GM23338 (cell line): ENCODE measurements at regions not wholly inside any gene's neighbourhood (a gene's known extent, or its start where the extent isn't known, plus 50 kb on each side); places are given as distances from the start of the nearest gene placed in this dataset.
A peak's percentile ranks its signal among the peaks of the same experiment; 100 is the strongest.
"Not testable (repeated sequence)": the region's sequence is repeated elsewhere in the genome, so short reads cannot be mapped to it uniquely, and the experiment has no call there.

Experiments
- ATAC-seq: fragments of 200-7000 bp; cut with Tn5 transposase; 3 replicates; pipeline ENCODE4 v1.9.1; 2020
- DNase-seq: peaks from one replicate; pipeline ENCODE4 v3.0.0-alpha.2; 2015; ENCODE audit warnings: low spot score
- H2AFZ ChIP-seq: fragments of 200-600 bp; sonication (generic); 2 replicates; pipeline ENCODE4 v1.8.0; 2016; ENCODE audit warnings: antibody characterized with exemption, mild to moderate bottlenecking, moderate library complexity
- H3F3A ChIP-seq: fragments of 200-600 bp; sonication (generic); replicated peaks from 2 replicates; pipeline ENCODE4 v1.8.0; 2017; ENCODE audit warnings: antibody characterized with exemption, mixed run types, low read depth
- H3K27ac ChIP-seq: fragments of 200-600 bp; sonication (generic); 2 replicates; pipeline ENCODE4 v1.6.1; 2016; ENCODE audit warnings: low read depth
- H3K27me3 ChIP-seq: fragments of 200-600 bp; sonication (generic); 2 replicates; pipeline ENCODE4 v1.8.0; 2016; ENCODE audit warnings: mild to moderate bottlenecking, mixed run types, moderate library complexity; ENCODE audit not compliant: insufficient read depth
- H3K36me3 ChIP-seq: fragments of 200-600 bp; sonication (generic); 2 replicates; pipeline ENCODE4 v1.8.0; 2016; ENCODE audit warnings: mild to moderate bottlenecking; ENCODE audit not compliant: insufficient read depth
- H3K4me1 ChIP-seq: fragments of 200-600 bp; sonication (generic); 2 replicates; pipeline ENCODE4 v1.8.0; 2016; ENCODE audit warnings: mild to moderate bottlenecking, moderate library complexity; ENCODE audit not compliant: insufficient read depth
- H3K4me2 ChIP-seq: fragments of 200-600 bp; sonication (generic); 2 replicates; pipeline ENCODE4 v1.7.1; 2017; ENCODE audit warnings: mixed run types
- H3K4me3 ChIP-seq: fragments of 200-600 bp; sonication (generic); 2 replicates; pipeline ENCODE4 v1.6.1; 2016; ENCODE audit warnings: mixed run types
- H3K79me2 ChIP-seq: fragments of 200-600 bp; sonication (generic); replicated peaks from 2 replicates; pipeline ENCODE4 v1.8.0; 2017; ENCODE audit warnings: mild to moderate bottlenecking; ENCODE audit not compliant: insufficient read depth
- H3K9me2 ChIP-seq: fragments of 200-600 bp; sonication (generic); 2 replicates; pipeline ENCODE4 v1.8.0; 2017; ENCODE audit not compliant: insufficient read depth
- H4K20me1 ChIP-seq: fragments of 200-600 bp; sonication (generic); replicated peaks from 2 replicates; pipeline ENCODE4 v1.8.0; 2017; ENCODE audit warnings: mild to moderate bottlenecking; ENCODE audit not compliant: insufficient read depth
- H3K27ac Mint-ChIP-seq: 2 replicates; pipeline ENCODE4 v1.8.0; 2020; ENCODE audit warnings: inconsistent platforms, mild to moderate bottlenecking, moderate library complexity, mixed read lengths
- H3K27me3 Mint-ChIP-seq: 3 replicates; pipeline ENCODE4 v1.8.0; 2022; ENCODE audit warnings: low read depth, mild to moderate bottlenecking, moderate library complexity, mixed read lengths, inconsistent platforms; ENCODE audit not compliant: insufficient read depth, poor library complexity
- H3K36me3 Mint-ChIP-seq: 3 replicates; pipeline ENCODE4 v1.8.0; 2021; ENCODE audit warnings: low read depth, mild to moderate bottlenecking, inconsistent platforms, moderate library complexity, mixed read lengths
- H3K4me1 Mint-ChIP-seq: 3 replicates; pipeline ENCODE4 v1.8.0; 2020; ENCODE audit warnings: mild to moderate bottlenecking, inconsistent platforms, mixed read lengths
- H3K4me3 Mint-ChIP-seq: 3 replicates; pipeline ENCODE4 v1.8.0; 2021; ENCODE audit warnings: moderate library complexity, mild to moderate bottlenecking, inconsistent platforms, mixed read lengths
- H3K9me3 Mint-ChIP-seq: 3 replicates; pipeline ENCODE4 v1.8.0; 2020; ENCODE audit warnings: moderate library complexity, mild to moderate bottlenecking, inconsistent platforms, mixed read lengths
- CREB1 ChIP-seq: fragments of 250-450 bp; sonication (Bioruptor Pico); IDR thresholded peaks from 2 replicates; pipeline ENCODE4 v1.5.0; 2020; ENCODE audit warnings: low read depth, mild to moderate bottlenecking, moderate library complexity
- CTCF ChIP-seq, 2 experiments: fragments of 200-600 bp in 1 of 2; sonication (generic) in 1 of 2; conservative IDR thresholded peaks; 2 replicates each; pipeline versions ENCODE4 v1.5.1 to v1.6.1; 2016 to 2017; ENCODE audit warnings: antibody characterized with exemption in 2 of 2, low read depth in 2 of 2, mild to moderate bottlenecking in 2 of 2, moderate library complexity in 1 of 2
- EZH2phosphoT487 ChIP-seq: fragments of 200-600 bp; sonication (generic); IDR thresholded peaks from one replicate; pipeline ENCODE4 v1.8.1; 2018; ENCODE audit warnings: antibody characterized with exemption; ENCODE audit not compliant: unreplicated experiment
- JUNB ChIP-seq: IDR thresholded peaks from one replicate; pipeline ENCODE4 v1.6.1; 2016; ENCODE audit warnings: antibody characterized with exemption; ENCODE audit not compliant: unreplicated experiment
- NANOG ChIP-seq: IDR thresholded peaks from 2 replicates; pipeline ENCODE4 v1.6.1; 2016; ENCODE audit warnings: antibody characterized with exemption, borderline replicate concordance
- POLR2AphosphoS5 ChIP-seq: IDR thresholded peaks from 2 replicates; pipeline ENCODE4 v1.6.1; 2016; ENCODE audit warnings: antibody characterized with exemption, low read depth
- REST ChIP-seq: IDR thresholded peaks from one replicate; pipeline ENCODE4 v1.6.1; 2018; ENCODE audit warnings: antibody characterized with exemption; ENCODE audit not compliant: unreplicated experiment
- ZNF462 ChIP-seq: fragments of 250-450 bp; sonication (Bioruptor Pico); IDR thresholded peaks from 2 replicates; pipeline ENCODE4 v1.5.0; 2020; ENCODE audit warnings: mild to moderate bottlenecking, moderate library complexity

- H3K36me3 ChIP-seq, result no peaks in the 10 kb centered on the region; the same call in 1 of the 2 replicates
- H3K27ac ChIP-seq, result no peak overlapping the region
- no peak for ATAC-seq
- H3K27me3 ChIP-seq, result no peaks in the 10 kb centered on the region
- no peaks in the 10 kb centered on the region for H3K79me2 ChIP-seq
- peaks cover 2% of the 10 kb centered on the region for H3K27me3 Mint-ChIP-seq
- H2AFZ ChIP-seq, result peak overlapping the region; percentile 83
- no peak for TF ChIP-seq NANOG
- no peak for TF ChIP-seq REST
- TF ChIP-seq POLR2AphosphoS5, result no peak
- no peak for TF ChIP-seq CTCF (conservative IDR thresholded peaks at IDR 0.05; ENCODE audit: low read depth in 2 of 2)
- TF ChIP-seq CREB1 (CRISPR knock-in tag), result no peak
- no peak for TF ChIP-seq ZNF462 (CRISPR knock-in tag)
- no peak for TF ChIP-seq EZH2phosphoT487
- TF ChIP-seq JUNB, result no peak
- peaks cover 25% of the 10 kb centered on the region for H3K9me3 Mint-ChIP-seq
- no peak overlapping the region for H3K27ac Mint-ChIP-seq
- no peak for DNase-seq
- 0 out of 2 replicates have a peak, but pooled peaks cover 2% of the 10 kb centered on the region for H3F3A ChIP-seq
- H3K36me3 Mint-ChIP-seq, result peaks cover 24% of the 10 kb centered on the region
- H4K20me1 ChIP-seq, result no peaks in the 10 kb centered on the region
- H3K4me3 Mint-ChIP-seq, result no peak overlapping the region
- H3K4me2 ChIP-seq, result no peak overlapping the region
- H3K4me3 ChIP-seq, result no peak overlapping the region
- H3K4me1 Mint-ChIP-seq, result peaks cover 13% of the 10 kb centered on the region
- no peaks in the 10 kb centered on the region for H3K9me2 ChIP-seq
- peaks cover 4% of the 10 kb centered on the region; the same call in 1 of the 2 replicates for H3K4me1 ChIP-seq
Measured at GRCh38 chr1:8120693-8121260, 94.7 kb upstream of the ERRFI1 start.

- ATAC-seq, H3F3A ChIP-seq, H3K27me3 Mint-ChIP-seq, H3K27me3 ChIP-seq, H3K9me3 Mint-ChIP-seq, H3K79me2 ChIP-seq, H3K4me3 ChIP-seq, DNase-seq, H3K36me3 ChIP-seq, H3K27ac ChIP-seq, H3K9me2 ChIP-seq, H3K27ac Mint-ChIP-seq, H3K36me3 Mint-ChIP-seq, H3K4me3 Mint-ChIP-seq, H2AFZ ChIP-seq, H3K4me1 ChIP-seq, H3K4me2 ChIP-seq, H4K20me1 ChIP-seq: not testable (repeated sequence)
- H3K4me1 Mint-ChIP-seq, result peaks cover 18% of the 10 kb centered on the region
Measured at GRCh38 chr1:8118736-8119135, 92.6 kb upstream of the ERRFI1 start.
